ENCODE measurements at regions not wholly inside any gene's neighbourhood (a gene's known extent, or its start where the extent isn't known, plus 50 kb on each side); places are given as distances from the start of the nearest gene placed in this dataset.
"Not testable (repeated sequence)": the region's sequence is repeated elsewhere in the genome, so short reads cannot be mapped to it uniquely, and the experiment has no call there.

GRCh38 chr2:220371211-220371610, 743.8 kb downstream of the SLC4A3 start:
- H3K9me3 ChIP-seq, result no peaks in the 10 kb centered on the region
- H3K27me3 ChIP-seq, result no peaks in the 10 kb centered on the region
- H3K4me3 ChIP-seq, result no peak overlapping the region
- no peaks in the 10 kb centered on the region for H3K4me1 ChIP-seq
- intact Hi-C loops (cut with DNase I), result no loop called here
- DNase-seq (ENCODE audit: extremely low spot score in 2 of 2), result no peak
- H3K27ac ChIP-seq, result no peak overlapping the region
- no peaks in the 10 kb centered on the region for H3K36me3 ChIP-seq
- TF ChIP-seq POLR2A (IDR thresholded peaks at IDR 0.05), result no peak
- TF ChIP-seq CTCF (IDR thresholded peaks at IDR 0.05), result no peak
- TF ChIP-seq POLR2AphosphoS5 (IDR thresholded peaks at IDR 0.05; ENCODE audit: insufficient read depth in 1 of 2, low read depth in 1 of 2), result no peak

GRCh38 chr2:220373878-220374277, 746.4 kb downstream of the SLC4A3 start:
- TF ChIP-seq POLR2AphosphoS5 (IDR thresholded peaks at IDR 0.05; ENCODE audit: insufficient read depth in 1 of 2, low read depth in 1 of 2), result no peak
- TF ChIP-seq CTCF (IDR thresholded peaks at IDR 0.05), result no peak
- no peak for TF ChIP-seq POLR2A (IDR thresholded peaks at IDR 0.05)
- no peak overlapping the region for H3K27ac ChIP-seq
- H3K36me3 ChIP-seq, result no peaks in the 10 kb centered on the region
- H3K9me3 ChIP-seq, result no peaks in the 10 kb centered on the region
- H3K27me3 ChIP-seq, result no peaks in the 10 kb centered on the region
- H3K4me1 ChIP-seq, result no peaks in the 10 kb centered on the region
- no peak for DNase-seq (ENCODE audit: extremely low spot score in 2 of 2)
- intact Hi-C loops (cut with DNase I), result no loop called here
- H3K4me3 ChIP-seq, result no peak overlapping the region

GRCh38 chr2:220374282-220374681, 746.9 kb downstream of the SLC4A3 start:
- Histone ChIP-seq H3K4me1 (no peaks in the 10 kb centered on the region), H3K4me3 (no peak overlapping the region), H3K36me3 (no peaks in the 10 kb centered on the region), H3K9me3 (no peaks in the 10 kb centered on the region), H3K27ac (no peak overlapping the region), H3K27me3 (no peaks in the 10 kb centered on the region)
- intact Hi-C loops (cut with DNase I), result no loop called here
- TF ChIP-seq CTCF (IDR thresholded peaks at IDR 0.05), result no peak
- no peak for TF ChIP-seq POLR2AphosphoS5 (IDR thresholded peaks at IDR 0.05; ENCODE audit: insufficient read depth in 1 of 2, low read depth in 1 of 2)
- TF ChIP-seq POLR2A (IDR thresholded peaks at IDR 0.05), result no peak
- DNase-seq (ENCODE audit: extremely low spot score in 2 of 2), result no peak

- intact Hi-C loops (cut with DNase I), result no loop called here
- TF ChIP-seq POLR2AphosphoS5 (IDR thresholded peaks at IDR 0.05; ENCODE audit: insufficient read depth in 1 of 2, low read depth in 1 of 2), result no peak
- no peak for TF ChIP-seq CTCF (IDR thresholded peaks at IDR 0.05)
- no peak for TF ChIP-seq POLR2A (IDR thresholded peaks at IDR 0.05)
- H3K9me3 ChIP-seq, result no peaks in the 10 kb centered on the region
- DNase-seq (ENCODE audit: extremely low spot score in 2 of 2), result no peak
- no peaks in the 10 kb centered on the region for H3K4me1 ChIP-seq
- no peak overlapping the region for H3K27ac ChIP-seq
- H3K36me3 ChIP-seq, result no peaks in the 10 kb centered on the region
- H3K27me3 ChIP-seq, result no peaks in the 10 kb centered on the region
- H3K4me3 ChIP-seq, result no peak overlapping the region
Observed at GRCh38 chr2:220377482-220378155, 750.2 kb downstream of the SLC4A3 start.

GRCh38 chr2:220387758-220388157, 760.3 kb downstream of the SLC4A3 start:
- H3K36me3 ChIP-seq; H3K27me3 ChIP-seq; intact Hi-C loops (cut with DNase I); H3K4me3 ChIP-seq; H3K4me1 ChIP-seq; H3K27ac ChIP-seq; H3K9me3 ChIP-seq; DNase-seq (ENCODE audit: extremely low spot score in 2 of 2): not testable (repeated sequence)
